ENCODE measurements at regions not wholly inside any gene's neighbourhood (a gene's known extent, or its start where the extent isn't known, plus 50 kb on each side); places are given as distances from the start of the nearest gene placed in this dataset.

- peak overlapping the region; percentile 35 for H3K27ac ChIP-seq (replicated peaks)
- H3K36me3 ChIP-seq: no peaks in the 10 kb centered on the region
- H3K4me1 ChIP-seq: peaks cover 30% of the 10 kb centered on the region
- intact Hi-C loops (cut with micrococcal nuclease): no loop called here
- H3K27me3 ChIP-seq (ENCODE audit: low read depth): no peaks in the 10 kb centered on the region
- DNase-seq: no peak
- TF ChIP-seq CTCF (IDR thresholded peaks at IDR 0.05; ENCODE audit: borderline replicate concordance): no peak
- H3K4me3 ChIP-seq: no peak overlapping the region
- no peaks in the 10 kb centered on the region for H3K9me3 ChIP-seq (replicated peaks)
These were observed 117.5 kb downstream of the DACT1 start for GRCh38 chr14:58755031-58755925.

- TF ChIP-seq CTCF (IDR thresholded peaks at IDR 0.05; ENCODE audit: borderline replicate concordance): no peak
- DNase-seq: no peak
- Histone ChIP-seq H3K9me3 (replicated peaks) (no peaks in the 10 kb centered on the region), H3K36me3 (no peaks in the 10 kb centered on the region), H3K27me3 (ENCODE audit: low read depth) (no peaks in the 10 kb centered on the region), H3K4me3 (no peak overlapping the region), H3K27ac (replicated peaks) (no peak overlapping the region), H3K4me1 (peaks cover 9% of the 10 kb centered on the region)
- intact Hi-C loops (cut with micrococcal nuclease): no loop called here
These were observed 122.4 kb downstream of the DACT1 start for GRCh38 chr14:58760121-58760520.

DNA sequence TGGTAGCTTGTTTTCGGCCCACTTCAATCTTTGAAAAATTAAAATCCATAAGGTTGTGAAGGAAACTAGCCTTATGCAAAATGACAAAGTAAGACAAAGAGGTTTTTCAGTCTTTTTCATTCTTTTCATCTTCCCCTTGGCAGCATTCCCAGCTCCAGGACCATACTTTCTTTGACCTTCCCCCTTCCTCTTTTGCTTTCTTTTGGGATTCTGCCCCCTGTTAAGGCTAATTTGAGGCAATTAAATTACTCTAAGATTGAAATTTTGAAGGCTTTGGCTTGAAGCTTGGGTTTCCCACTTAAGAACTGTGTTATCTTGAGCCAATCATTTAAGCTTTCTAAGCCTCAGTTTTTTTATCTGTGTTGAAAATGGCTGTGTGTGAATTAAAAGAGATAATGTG lies 124.9 kb downstream of the DACT1 start:
- Histone ChIP-seq H3K9me3 (replicated peaks) (no peaks in the 10 kb centered on the region), H3K36me3 (no peaks in the 10 kb centered on the region), H3K4me1 (peaks cover 5% of the 10 kb centered on the region), H3K27ac (replicated peaks) (no peak overlapping the region), H3K4me3 (no peak overlapping the region), H3K27me3 (ENCODE audit: low read depth) (no peaks in the 10 kb centered on the region)
- DNase-seq: no peak
- no peak for TF ChIP-seq CTCF (IDR thresholded peaks at IDR 0.05; ENCODE audit: borderline replicate concordance)
- intact Hi-C loops (cut with micrococcal nuclease): no loop called here

DNA sequence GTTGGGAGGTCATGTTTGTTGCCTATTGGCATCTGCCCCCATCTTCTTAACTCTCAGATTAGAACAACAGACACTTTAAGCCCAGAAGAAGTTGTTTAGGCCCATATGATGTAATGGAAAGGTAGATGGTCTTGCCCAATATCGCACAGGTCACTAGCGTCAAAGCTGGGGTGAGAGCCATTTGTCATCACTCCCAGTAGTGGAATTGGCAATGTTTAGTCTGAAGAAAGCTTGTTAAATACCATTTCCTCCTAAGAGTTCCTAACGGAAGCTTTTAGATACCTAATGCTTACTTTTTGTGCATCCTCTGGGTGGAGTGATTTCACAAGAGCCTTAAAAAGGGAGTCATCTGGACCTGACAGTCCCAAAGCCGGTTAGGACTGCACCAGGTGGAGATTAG lies 125.4 kb downstream of the DACT1 start:
- Histone ChIP-seq H3K27me3 (ENCODE audit: low read depth) (no peaks in the 10 kb centered on the region), H3K4me1 (peaks cover 5% of the 10 kb centered on the region), H3K27ac (replicated peaks) (no peak overlapping the region), H3K4me3 (no peak overlapping the region), H3K9me3 (replicated peaks) (no peaks in the 10 kb centered on the region), H3K36me3 (no peaks in the 10 kb centered on the region)
- no peak for TF ChIP-seq CTCF (IDR thresholded peaks at IDR 0.05; ENCODE audit: borderline replicate concordance)
- intact Hi-C loops (cut with micrococcal nuclease): no loop called here
- no peak for DNase-seq

GRCh38 chr14:58765418-58765831 lies 127.7 kb downstream of the DACT1 start:
- intact Hi-C loops (cut with micrococcal nuclease): no loop called here
- Histone ChIP-seq H3K27ac (replicated peaks) (peak overlapping the region; percentile 60), H3K4me1 (peaks cover 5% of the 10 kb centered on the region), H3K9me3 (replicated peaks) (no peaks in the 10 kb centered on the region), H3K36me3 (no peaks in the 10 kb centered on the region), H3K4me3 (no peak overlapping the region), H3K27me3 (ENCODE audit: low read depth) (no peaks in the 10 kb centered on the region)
- TF ChIP-seq CTCF (IDR thresholded peaks at IDR 0.05; ENCODE audit: borderline replicate concordance): no peak
- DNase-seq: peak; percentile 38

Measured in left ventricle myocardium inferior (tissue), 1 donor.